ENCODE measurements at regions not wholly inside any gene's neighbourhood (a gene's known extent, or its start where the extent isn't known, plus 50 kb on each side); places are given as distances from the start of the nearest gene placed in this dataset.

DNA sequence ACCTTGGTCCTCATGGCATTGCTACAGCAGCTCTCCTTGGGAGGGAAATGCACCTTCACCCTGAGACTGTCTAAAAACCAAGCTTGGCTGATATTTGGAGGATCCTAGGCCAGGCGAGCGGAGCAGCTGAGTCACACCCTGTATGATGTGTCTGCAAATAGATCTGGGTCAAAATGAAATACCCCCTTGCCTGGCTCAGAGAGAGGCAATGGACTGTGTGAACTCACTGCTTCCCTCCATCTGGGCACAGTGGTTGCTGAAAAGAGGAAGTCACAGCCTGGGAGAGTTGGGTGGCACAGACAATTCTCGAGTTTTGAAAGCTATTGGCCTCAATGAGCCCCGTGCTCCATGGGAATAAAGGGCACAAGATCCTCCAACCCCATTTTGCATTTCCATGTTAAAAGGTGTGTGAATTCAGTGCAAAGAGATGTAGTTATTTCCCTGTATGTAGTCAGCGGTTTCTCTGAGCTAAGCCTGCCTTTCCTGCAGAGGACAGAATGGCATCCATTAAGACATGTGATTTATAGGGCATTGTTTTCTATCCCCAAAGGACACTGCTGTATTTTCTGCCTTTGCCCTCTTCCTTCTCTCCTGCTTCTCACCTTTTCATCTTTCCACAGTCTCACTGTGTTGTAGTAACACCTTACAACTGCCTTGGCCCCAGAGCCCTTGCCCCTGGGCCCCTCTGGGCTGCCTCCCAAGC, 177.2 kb downstream of the GADD45G start:
- peaks cover 17% of the 10 kb centered on the region for H3K4me1 ChIP-seq
- H3K27me3 ChIP-seq: no peaks in the 10 kb centered on the region
- TF ChIP-seq, protein P1, sequence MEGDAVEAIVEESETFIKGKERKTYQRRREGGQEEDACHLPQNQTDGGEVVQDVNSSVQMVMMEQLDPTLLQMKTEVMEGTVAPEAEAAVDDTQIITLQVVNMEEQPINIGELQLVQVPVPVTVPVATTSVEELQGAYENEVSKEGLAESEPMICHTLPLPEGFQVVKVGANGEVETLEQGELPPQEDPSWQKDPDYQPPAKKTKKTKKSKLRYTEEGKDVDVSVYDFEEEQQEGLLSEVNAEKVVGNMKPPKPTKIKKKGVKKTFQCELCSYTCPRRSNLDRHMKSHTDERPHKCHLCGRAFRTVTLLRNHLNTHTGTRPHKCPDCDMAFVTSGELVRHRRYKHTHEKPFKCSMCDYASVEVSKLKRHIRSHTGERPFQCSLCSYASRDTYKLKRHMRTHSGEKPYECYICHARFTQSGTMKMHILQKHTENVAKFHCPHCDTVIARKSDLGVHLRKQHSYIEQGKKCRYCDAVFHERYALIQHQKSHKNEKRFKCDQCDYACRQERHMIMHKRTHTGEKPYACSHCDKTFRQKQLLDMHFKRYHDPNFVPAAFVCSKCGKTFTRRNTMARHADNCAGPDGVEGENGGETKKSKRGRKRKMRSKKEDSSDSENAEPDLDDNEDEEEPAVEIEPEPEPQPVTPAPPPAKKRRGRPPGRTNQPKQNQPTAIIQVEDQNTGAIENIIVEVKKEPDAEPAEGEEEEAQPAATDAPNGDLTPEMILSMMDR (IDR thresholded peaks at IDR 0.05; ENCODE audit: low read depth, low read length): no peak
- H3K9me3 ChIP-seq: no peaks in the 10 kb centered on the region
- H3K4me3 ChIP-seq (ENCODE audit: low read depth, low read length): no peak overlapping the region
- no peaks in the 10 kb centered on the region for H3K36me3 ChIP-seq
- no peak for DNase-seq

DNA sequence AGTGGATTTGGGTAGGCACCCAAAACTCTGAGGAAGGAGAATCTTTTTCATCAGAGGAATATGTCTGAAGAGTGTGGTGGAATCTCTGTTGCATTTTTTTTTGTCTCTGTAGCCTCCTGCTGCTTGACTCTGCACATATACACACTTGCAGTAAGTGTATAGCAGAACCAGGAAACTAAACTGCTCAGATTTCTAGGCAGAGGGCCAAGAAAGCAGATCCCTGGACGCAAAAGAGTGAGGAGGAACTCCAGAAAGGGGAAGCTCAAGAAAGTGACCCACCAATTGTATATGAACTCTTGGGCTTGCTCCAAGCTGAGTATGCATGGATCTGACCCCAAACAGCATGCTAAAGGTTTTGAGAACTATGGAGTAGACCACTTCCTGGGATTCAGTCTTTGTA, 181.8 kb downstream of the GADD45G start:
- H3K27me3 ChIP-seq: no peaks in the 10 kb centered on the region
- DNase-seq: no peak
- H3K9me3 ChIP-seq: no peaks in the 10 kb centered on the region
- H3K36me3 ChIP-seq: no peaks in the 10 kb centered on the region
- TF ChIP-seq, protein P1 (IDR thresholded peaks at IDR 0.05; ENCODE audit: low read depth, low read length): no peak
- H3K4me1 ChIP-seq: no peaks in the 10 kb centered on the region
- no peak overlapping the region for H3K4me3 ChIP-seq (ENCODE audit: low read depth, low read length)

DNA sequence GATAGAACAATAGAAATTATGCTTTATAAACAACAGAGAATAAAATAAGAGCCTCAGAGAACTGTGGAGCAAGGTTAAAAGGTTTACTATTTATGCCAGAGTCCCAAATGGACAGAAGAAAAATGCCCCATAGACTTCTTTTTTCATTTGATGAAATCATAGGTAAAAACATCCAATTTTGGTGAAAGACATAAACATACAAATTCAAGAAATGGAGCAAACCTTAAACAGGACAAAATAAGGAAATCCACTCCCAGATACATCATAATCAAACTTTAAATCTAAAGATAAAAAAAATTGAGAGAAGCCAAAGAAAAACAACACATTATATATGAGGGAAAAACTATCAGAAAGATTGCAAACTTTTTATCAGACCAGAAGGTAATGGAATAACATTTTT, 182.8 kb downstream of the GADD45G start:
- Histone ChIP-seq H3K4me1 (no peaks in the 10 kb centered on the region), H3K27me3 (no peaks in the 10 kb centered on the region), H3K4me3 (ENCODE audit: low read depth, low read length) (no peak overlapping the region), H3K36me3 (no peaks in the 10 kb centered on the region), H3K9me3 (no peaks in the 10 kb centered on the region)
- TF ChIP-seq, protein P1 (IDR thresholded peaks at IDR 0.05; ENCODE audit: low read depth, low read length): no peak
- DNase-seq: no peak

DNA sequence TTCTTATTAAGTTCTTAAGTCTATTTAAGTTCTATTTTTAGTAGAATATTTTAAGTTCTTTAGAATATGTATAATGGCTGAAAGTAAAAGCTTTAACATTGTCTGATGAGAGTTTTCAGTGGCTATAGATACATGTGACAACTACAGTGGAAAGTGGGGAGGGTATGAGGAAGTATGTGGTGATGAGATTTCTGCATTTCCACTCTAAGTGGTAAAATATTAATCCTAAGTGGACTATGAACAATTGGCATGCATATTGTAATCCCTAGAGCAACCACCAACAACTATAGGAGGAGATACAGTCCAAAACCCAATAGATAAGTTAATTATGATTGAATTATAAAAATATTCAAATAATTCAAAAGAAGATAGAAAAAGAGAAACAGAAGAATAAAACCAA, 183.6 kb downstream of the GADD45G start:
- no peak overlapping the region for H3K4me3 ChIP-seq (ENCODE audit: low read depth, low read length)
- no peak for DNase-seq
- TF ChIP-seq, protein P1 (IDR thresholded peaks at IDR 0.05; ENCODE audit: low read depth, low read length): no peak
- H3K36me3 ChIP-seq: no peaks in the 10 kb centered on the region
- no peaks in the 10 kb centered on the region for H3K4me1 ChIP-seq
- H3K27me3 ChIP-seq: no peaks in the 10 kb centered on the region
- no peaks in the 10 kb centered on the region for H3K9me3 ChIP-seq

DNA sequence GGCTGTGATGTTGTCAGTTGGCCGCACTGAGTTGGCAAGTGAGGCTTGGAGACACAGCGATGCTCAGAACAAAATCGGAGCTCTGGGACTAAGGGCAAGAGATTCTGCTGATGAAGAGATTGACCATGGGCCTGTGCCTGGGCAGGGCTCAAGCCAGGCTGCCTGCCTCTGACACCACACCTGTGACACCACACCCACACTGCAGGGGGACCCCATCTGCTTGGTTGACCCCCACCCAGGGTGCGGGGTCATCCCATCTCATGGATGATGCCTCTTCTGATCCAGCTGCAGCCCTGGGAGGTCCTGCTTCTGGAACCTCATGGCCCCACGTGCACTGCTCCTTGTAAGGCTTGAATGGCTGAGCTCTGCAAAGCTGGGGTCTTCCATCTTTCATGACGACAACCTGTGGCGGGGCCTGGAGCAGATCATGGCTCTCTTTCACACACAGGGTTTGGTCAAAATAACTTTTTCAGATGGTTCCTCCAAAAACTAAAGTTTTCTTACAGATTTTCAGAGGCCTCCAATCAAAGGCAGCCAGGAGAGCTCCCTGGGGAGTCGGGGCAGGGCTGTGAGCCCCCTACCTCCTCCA, 185.2 kb downstream of the GADD45G start:
- Histone ChIP-seq H3K4me3 (ENCODE audit: low read depth, low read length) (no peak overlapping the region), H3K4me1 (no peaks in the 10 kb centered on the region), H3K9me3 (no peaks in the 10 kb centered on the region), H3K36me3 (no peaks in the 10 kb centered on the region), H3K27me3 (no peaks in the 10 kb centered on the region)
- TF ChIP-seq, protein P1 (IDR thresholded peaks at IDR 0.05; ENCODE audit: low read depth, low read length): no peak
- DNase-seq: no peak

DNA sequence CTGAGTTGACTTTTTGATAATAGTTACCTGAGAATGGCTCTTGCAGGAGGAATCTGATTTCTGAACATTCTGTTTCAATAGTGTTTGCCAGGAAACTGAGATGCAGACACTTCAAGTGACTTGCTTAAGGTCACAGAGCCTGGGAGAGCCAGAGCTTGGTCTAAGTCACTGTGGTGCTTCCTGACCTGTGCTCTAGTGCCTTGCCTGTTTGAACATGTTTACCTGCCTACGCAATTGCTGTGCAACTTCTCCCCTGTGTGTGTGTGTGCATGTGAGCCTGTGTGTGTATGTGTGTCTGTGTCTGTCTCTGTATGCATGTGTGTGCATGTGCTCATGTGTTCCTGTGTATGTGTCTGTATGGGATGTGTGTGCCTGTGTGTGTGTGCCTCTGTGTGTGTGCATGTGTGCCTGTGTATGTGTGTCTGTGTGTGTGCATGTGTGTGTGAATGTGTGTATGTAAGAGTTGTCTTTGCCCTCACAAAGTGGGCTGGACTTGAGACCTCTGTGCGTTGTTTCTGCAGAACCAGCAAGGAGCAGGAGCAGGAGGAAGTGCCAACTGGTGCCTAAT, 185.8 kb downstream of the GADD45G start:
- Histone ChIP-seq H3K27me3 (no peaks in the 10 kb centered on the region), H3K9me3 (no peaks in the 10 kb centered on the region), H3K4me3 (ENCODE audit: low read depth, low read length) (no peak overlapping the region), H3K4me1 (no peaks in the 10 kb centered on the region), H3K36me3 (no peaks in the 10 kb centered on the region)
- no peak for DNase-seq
- TF ChIP-seq, protein P1 (IDR thresholded peaks at IDR 0.05; ENCODE audit: low read depth, low read length): no peak
